ENCODE measurements at regions not wholly inside any gene's neighbourhood (a gene's known extent, or its start where the extent isn't known, plus 50 kb on each side); places are given as distances from the start of the nearest gene placed in this dataset.
"Not testable (repeated sequence)": the region's sequence is repeated elsewhere in the genome, so short reads cannot be mapped to it uniquely, and the experiment has no call there.

- TF ChIP-seq YY1 (IDR thresholded peaks at IDR 0.05; ENCODE audit: insufficient read depth, insufficient read length): no peak
- TF ChIP-seq ZNF274 (IDR thresholded peaks at IDR 0.05; ENCODE audit: low read depth, low read length): no peak
- TF ChIP-seq SUZ12 (IDR thresholded peaks at IDR 0.05; ENCODE audit: extremely low read depth, insufficient read depth, insufficient read length): no peak
- Histone ChIP-seq H3K4me3 (ENCODE audit: insufficient read length, low read depth) (no peak overlapping the region), H3K9ac (ENCODE audit: insufficient read length, low read depth) (no peak overlapping the region)
Measured at GRCh38 chr7:92904244-92905131, 68.1 kb upstream of the CDK6 start.

DNA sequence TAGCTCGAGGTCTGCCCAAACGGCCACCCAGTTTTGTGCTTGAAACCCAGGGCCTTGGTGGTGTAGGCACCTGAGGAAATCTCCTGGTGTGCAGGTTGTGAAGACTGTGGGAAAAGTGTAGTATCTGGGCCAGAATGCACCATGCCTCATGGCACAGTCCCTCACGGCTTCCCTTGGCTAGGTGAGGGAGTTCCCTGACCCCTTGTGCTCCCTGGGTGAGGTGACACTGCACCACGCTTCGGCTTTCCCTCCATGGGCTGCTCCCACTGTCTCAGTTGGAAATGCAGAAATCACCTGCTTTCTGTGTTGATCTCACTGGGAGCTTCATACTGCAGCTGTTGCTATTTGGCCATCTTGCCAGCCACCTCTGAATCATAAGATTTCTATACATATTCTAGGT is 62.4 kb upstream of the CDK6 start:
- H3K4me1 ChIP-seq (ENCODE audit: insufficient read depth, insufficient read length): no peaks in the 10 kb centered on the region
- H3K9ac ChIP-seq (ENCODE audit: insufficient read length, low read depth): no peak overlapping the region
- no peaks in the 10 kb centered on the region; the same call in 1 of the 2 replicates for H3K9me3 ChIP-seq (ENCODE audit: insufficient read depth, low read length)
- no peaks in the 10 kb centered on the region for H3K27me3 ChIP-seq (ENCODE audit: insufficient read depth, insufficient read length)
- no peak for DNase-seq (ENCODE audit: low read depth, low spot score)
- no peak for TF ChIP-seq SUZ12 (IDR thresholded peaks at IDR 0.05; ENCODE audit: extremely low read depth, insufficient read depth, insufficient read length)
- no peak for TF ChIP-seq ZNF274 (IDR thresholded peaks at IDR 0.05; ENCODE audit: low read depth, low read length)
- TF ChIP-seq YY1 (IDR thresholded peaks at IDR 0.05; ENCODE audit: insufficient read depth, insufficient read length): no peak
- no peak overlapping the region for H3K4me3 ChIP-seq (ENCODE audit: insufficient read length, low read depth)
- H3K36me3 ChIP-seq (ENCODE audit: insufficient read depth, insufficient read length, low read length): no peaks in the 10 kb centered on the region

More at GRCh38 chr7:92904244-92905131, 68.1 kb upstream of the CDK6 start:
- DNase-seq (ENCODE audit: low read depth, low spot score): peak; percentile 33
- no peaks in the 10 kb centered on the region; the same call in 1 of the 2 replicates for H3K9me3 ChIP-seq (ENCODE audit: insufficient read depth, low read length)
- no peaks in the 10 kb centered on the region for H3K27me3 ChIP-seq (ENCODE audit: insufficient read depth, insufficient read length)
- no peaks in the 10 kb centered on the region for H3K36me3 ChIP-seq (ENCODE audit: insufficient read depth, insufficient read length, low read length)
- H3K4me1 ChIP-seq (ENCODE audit: insufficient read depth, insufficient read length): no peaks in the 10 kb centered on the region

DNA sequence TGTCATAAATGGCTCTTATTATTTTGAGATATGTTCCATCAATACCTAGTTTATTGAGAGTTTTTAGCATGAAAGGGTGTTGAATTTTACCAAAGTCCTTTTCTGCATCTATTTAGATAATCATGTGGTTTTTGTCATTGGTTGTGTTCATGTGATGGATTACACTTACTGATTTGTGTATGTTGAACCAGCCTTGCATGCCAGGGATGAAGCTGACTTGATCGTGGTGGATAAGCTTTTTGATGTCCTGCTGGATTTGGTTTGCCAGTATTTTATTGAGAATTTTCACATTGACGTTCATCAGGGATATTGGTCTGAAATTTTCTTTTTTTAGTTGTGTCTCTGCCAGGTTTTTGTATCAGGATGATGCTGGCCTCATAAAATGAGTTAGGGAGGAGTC is 58.5 kb upstream of the CDK6 start:
- DNase-seq (ENCODE audit: low read depth, low spot score); H3K27me3 ChIP-seq (ENCODE audit: insufficient read depth, insufficient read length); H3K36me3 ChIP-seq (ENCODE audit: insufficient read depth, insufficient read length, low read length); H3K4me3 ChIP-seq (ENCODE audit: insufficient read length, low read depth); H3K4me1 ChIP-seq (ENCODE audit: insufficient read depth, insufficient read length); H3K9me3 ChIP-seq (ENCODE audit: insufficient read depth, low read length); H3K9ac ChIP-seq (ENCODE audit: insufficient read length, low read depth): not testable (repeated sequence)

DNA sequence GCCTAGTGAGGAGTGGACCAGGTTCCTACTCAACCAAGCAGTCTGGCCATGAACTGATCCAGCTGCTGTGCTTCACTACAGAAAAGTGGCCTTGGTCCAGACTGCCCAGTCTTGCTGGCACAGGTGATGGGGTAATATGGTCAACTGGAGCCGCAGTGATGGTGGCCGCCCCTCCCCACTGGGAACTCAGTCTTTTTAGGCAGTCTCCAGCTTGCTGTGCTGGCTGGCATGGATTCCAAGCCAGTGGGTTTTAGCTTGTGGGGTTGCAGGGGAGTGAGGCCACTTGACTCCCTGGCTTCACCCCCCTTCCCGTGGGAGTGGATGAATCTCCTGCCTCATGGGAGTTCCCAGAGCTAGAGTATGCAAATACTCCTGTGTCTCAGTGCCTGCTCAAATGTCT is 52.7 kb upstream of the CDK6 start:
- H3K36me3 ChIP-seq (ENCODE audit: insufficient read depth, insufficient read length, low read length): no peaks in the 10 kb centered on the region
- no peak overlapping the region for H3K4me3 ChIP-seq (ENCODE audit: insufficient read length, low read depth)
- no peak for DNase-seq (ENCODE audit: low read depth, low spot score)
- H3K9me3 ChIP-seq (ENCODE audit: insufficient read depth, low read length): no peaks in the 10 kb centered on the region
- H3K27me3 ChIP-seq (ENCODE audit: insufficient read depth, insufficient read length): no peaks in the 10 kb centered on the region
- H3K9ac ChIP-seq (ENCODE audit: insufficient read length, low read depth): no peak overlapping the region
- H3K4me1 ChIP-seq (ENCODE audit: insufficient read depth, insufficient read length): no peaks in the 10 kb centered on the region
- no peak for TF ChIP-seq SUZ12 (IDR thresholded peaks at IDR 0.05; ENCODE audit: extremely low read depth, insufficient read depth, insufficient read length)
- TF ChIP-seq YY1 (IDR thresholded peaks at IDR 0.05; ENCODE audit: insufficient read depth, insufficient read length): no peak
- TF ChIP-seq ZNF274 (IDR thresholded peaks at IDR 0.05; ENCODE audit: low read depth, low read length): no peak
